LNCaP clone FGC (cell line): ENCODE measurements at regions not wholly inside any gene's neighbourhood (a gene's known extent, or its start where the extent isn't known, plus 50 kb on each side); places are given as distances from the start of the nearest gene placed in this dataset.

Source experiments
- DNase-seq: peaks from one replicate; pipeline ENCODE4 v3.0.0-alpha.2; 2011; ENCODE audit warnings: low read depth
- H3K4me3 ChIP-seq: 2 replicates; pipeline ENCODE4 v1.5.1; 2011; ENCODE audit warnings: mild to moderate bottlenecking, low read depth, low read length, control low read depth
- CTCF ChIP-seq: IDR thresholded peaks from 2 replicates; pipeline ENCODE4 v1.5.1; 2012; ENCODE audit warnings: mild to moderate bottlenecking; ENCODE audit not compliant: control insufficient read depth, insufficient read depth; ENCODE audit errors: extremely low read depth

DNA sequence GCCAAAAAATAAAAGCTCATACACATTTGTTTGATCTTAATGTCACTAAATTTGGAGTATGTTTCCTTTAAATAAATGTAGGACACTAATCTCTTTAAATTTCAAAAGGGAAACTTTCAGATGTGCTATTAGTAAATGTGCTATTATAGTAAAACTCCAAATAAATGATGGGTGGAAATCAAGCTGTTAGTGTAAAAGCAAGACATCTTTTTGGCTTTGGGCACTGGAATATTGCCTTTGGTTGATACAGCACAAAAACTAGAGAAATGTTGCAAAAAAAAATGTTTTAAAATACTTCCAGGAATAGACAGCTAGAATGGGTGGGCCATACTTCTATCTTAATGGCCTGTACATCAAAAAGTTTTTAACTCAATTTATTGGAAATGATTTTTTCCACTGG is 151.6 kb downstream of the FBXO8 start:
- DNase-seq = no peak
- H3K4me3 ChIP-seq = no peak overlapping the region
- no peak for TF ChIP-seq CTCF

DNA sequence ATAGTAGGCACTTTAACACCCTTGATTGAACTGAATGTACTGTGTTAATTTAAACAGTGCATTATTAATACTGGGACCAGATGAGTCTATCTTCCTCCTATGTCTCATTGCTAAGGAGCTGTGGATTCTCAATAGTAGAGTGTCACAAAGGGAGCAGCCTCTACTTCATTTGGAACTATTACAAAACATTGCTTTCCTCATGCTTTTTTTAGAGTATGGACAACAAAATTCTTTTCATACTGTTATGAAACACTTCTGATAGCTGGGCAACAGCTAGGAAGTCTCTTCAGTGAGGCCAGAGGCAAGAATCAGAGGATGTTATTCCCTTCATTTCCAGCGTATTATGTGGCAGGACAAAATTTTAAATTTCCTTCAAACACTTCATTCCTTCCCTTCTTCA is 160.8 kb downstream of the FBXO8 start:
- no peak for TF ChIP-seq CTCF
- H3K4me3 ChIP-seq = no peak overlapping the region
- DNase-seq = no peak

DNA sequence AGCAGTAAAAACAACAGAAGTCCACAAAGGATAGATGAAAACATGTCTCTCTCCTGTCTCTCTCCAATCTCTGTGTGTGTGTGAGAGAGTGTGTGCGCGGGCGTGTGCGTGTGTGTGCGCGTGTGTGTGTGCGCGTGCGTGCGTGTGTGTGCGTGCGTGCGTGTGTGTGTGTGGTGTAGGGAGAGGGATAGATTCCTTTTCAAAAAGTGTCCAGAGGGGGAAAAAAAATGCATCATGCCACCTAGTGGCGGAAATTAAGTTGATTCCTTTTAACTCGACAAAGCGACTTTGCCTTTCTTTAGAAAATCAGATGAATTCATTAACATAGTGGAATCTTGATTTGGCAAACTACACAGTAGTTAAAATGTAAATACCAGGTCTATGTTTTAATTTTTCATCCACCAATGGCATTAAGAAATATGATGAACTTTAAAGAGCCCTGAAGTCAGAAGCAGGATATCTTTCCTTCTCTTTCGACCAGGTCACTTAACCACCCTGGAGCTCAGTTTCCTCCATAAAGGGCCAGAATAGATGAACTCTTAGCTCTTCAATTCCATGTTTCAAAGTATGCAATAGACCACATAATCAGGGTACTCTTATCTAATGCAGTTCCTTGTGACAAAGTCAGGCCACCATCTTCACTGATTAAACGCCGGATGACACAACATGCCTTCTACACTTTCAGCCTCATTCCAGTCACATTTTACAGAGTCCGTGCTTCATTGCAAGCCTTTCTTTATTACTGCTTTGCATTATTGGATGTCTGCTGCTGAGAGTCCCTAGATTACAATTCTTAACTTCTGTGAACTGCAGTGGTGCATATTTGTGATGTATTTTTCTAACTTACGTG is 162.8 kb downstream of the FBXO8 start:
- TF ChIP-seq CTCF = peak; percentile 65
- H3K4me3 ChIP-seq = peak overlapping the region; percentile 44
- DNase-seq = peak; percentile 25

DNA sequence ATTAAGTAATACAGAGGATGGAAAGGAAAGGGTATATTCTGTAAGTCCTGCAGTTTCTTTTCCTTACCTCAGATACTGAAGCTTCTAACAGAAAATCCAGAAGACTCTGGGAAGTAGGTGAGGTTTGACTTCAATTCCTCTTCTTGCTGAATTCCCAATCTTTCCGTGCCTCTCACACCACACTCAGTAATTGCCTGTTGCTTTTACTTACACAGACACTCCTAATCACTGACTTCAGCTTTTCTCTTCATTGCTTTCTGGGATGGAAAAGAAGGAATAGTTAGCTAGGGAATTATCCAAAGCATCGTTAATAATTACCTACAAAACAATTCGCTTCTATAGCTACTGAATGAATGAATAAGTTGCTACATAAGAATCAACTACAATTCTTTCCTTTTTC is 163.6 kb downstream of the FBXO8 start:
- no peak for DNase-seq
- H3K4me3 ChIP-seq = peak overlapping the region; percentile 44; the same call in 1 of the 2 replicates
- TF ChIP-seq CTCF = no peak

GRCh38 chr4:174119051-174119450 is 164.4 kb downstream of the FBXO8 start:
- DNase-seq = no peak
- no peak for TF ChIP-seq CTCF
- H3K4me3 ChIP-seq = no peak overlapping the region

DNA sequence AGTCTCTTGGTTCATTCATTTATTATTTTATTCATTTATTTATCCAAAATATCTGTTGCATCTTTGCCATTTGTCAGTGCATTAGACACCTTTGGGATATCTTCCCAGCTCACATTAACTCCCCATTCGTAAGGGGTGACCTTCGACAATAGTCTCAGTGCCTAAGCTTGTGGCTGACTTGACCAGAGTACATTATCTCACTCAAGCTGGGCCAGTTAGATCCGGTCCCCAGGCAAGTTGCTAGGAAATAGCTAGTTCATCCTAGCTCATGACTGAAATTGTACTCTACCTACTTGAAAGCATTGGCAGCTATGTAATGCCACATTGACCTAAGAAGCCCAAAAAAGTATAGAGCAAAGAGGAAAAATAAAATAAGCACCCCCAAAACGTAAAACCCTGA is 165.3 kb downstream of the FBXO8 start:
- no peak for DNase-seq
- TF ChIP-seq CTCF = no peak
- no peak overlapping the region for H3K4me3 ChIP-seq

DNA sequence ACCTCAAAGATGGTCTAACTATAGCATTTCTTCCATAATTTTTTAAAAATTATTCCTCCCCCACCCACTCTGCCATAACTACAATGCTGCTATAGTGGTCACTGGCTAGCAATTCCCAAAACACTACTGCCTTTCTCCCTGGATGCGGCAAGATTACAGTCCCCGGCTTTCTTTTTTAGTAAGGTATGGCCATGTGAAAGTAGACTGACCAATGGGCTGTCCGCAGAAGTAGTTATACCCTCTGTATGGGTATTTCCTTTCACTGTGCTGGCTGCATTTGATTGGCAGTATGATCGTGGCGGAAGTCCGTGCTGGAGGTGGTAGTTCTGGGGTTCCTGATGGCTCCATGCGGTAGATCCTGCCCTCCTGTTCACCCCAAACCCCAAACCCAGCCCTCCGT is 166.0 kb downstream of the FBXO8 start:
- DNase-seq = no peak
- TF ChIP-seq CTCF = no peak
- no peak overlapping the region for H3K4me3 ChIP-seq
